ENCODE measurements at regions not wholly inside any gene's neighbourhood (a gene's known extent, or its start where the extent isn't known, plus 50 kb on each side); places are given as distances from the start of the nearest gene placed in this dataset.

DNA sequence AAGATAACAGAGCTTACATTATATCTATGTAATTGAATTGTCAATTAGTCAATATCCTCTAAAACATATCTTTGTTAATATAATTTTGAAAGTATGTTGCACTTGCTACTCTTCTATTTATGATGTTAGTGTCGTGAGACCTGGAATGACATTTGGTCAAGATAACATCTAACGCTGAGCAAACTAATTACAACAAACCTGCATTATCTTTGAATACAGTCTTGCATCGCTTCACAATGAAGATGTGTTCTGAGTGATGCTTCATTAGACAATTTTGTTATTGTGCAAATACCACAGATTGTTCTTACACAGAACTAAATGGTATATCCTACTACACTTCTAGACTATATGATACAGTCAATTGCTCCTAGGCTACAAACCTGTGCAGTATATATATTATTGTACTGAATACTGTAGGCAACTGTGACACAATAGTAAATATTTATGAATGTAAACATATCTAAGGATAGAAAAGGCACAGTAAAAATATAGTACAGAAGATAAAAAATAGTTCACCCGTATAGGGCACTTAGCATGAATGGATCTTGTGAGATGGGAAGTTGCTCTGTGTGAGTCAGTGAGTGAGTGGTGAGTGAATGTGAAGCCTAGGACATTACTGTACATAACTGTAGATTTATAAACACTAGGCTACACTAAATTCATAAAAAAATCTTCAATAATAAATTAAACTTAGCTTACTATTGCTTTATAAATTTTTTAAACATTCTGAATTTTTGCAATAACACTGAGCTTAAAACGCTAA is 1773.8 kb downstream of the PCDH9 start:
- DNase-seq, result no peak
- no peak for TF ChIP-seq POLR2A (IDR thresholded peaks at IDR 0.05; ENCODE audit: low read length)
- TF ChIP-seq GATA1 (IDR thresholded peaks at IDR 0.05; ENCODE audit: low read depth, low read length), result no peak

DNA sequence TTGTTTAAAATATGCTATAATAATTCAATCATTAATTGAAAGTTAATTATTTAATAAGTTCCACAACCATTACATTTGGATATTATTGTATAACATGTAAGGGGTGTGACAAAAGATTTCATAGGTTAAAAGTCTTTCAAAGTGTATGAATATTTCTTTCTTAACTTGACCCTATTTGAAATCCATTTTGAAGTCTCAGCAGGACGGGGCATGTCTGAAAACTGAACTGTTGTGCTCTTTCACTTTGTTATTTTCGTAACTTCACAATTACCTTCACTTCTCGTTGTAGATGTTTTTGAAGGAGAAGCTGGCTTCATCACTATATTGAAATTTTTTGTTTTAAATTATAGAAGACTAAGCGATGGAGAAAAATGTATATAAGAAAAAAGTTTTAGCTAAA is 1775.7 kb downstream of the PCDH9 start:
- no peak for DNase-seq
- TF ChIP-seq GATA1 (IDR thresholded peaks at IDR 0.05; ENCODE audit: low read depth, low read length) (no peak), POLR2A (IDR thresholded peaks at IDR 0.05; ENCODE audit: low read length) (no peak)

DNA sequence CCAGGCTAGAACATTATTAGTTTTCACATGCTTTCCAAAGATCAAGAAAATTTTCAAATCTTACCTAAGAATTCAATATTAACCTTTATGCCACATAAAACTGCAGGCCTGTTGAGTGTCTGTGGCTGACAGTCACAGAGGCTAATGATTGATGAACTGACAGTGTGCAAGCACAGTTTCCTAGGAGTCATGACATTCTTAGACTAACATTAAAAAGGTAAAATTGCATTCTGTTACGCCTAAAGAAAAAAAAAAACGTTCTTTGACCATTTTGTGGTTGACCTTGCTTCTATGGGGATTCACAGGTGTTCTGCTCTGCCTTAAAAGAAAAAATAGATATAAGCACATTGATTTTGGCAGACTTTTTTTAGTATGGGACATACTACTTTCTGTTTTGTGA is 1776.2 kb downstream of the PCDH9 start:
- TF ChIP-seq POLR2A (IDR thresholded peaks at IDR 0.05; ENCODE audit: low read length) (no peak), GATA1 (IDR thresholded peaks at IDR 0.05; ENCODE audit: low read depth, low read length) (no peak)
- no peak for DNase-seq

DNA sequence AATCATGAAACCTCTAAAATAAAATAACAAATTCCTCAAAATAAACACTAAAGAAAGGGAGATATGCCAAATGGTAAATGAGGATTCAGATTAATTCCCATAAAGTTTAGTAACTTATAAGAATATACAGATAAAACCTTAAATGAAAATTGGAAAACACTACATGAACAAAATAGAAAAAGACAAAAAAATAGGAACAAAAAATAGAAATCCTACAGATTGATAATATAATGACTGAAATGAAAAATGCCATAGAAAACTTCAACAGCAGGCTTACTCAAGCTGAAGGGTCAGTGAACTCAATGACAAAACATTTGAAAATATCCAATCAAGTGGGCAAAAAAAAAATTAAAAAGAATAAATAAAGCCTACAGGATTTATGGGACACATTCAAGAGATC is 1784.8 kb downstream of the PCDH9 start:
- no peak for TF ChIP-seq GATA1 (IDR thresholded peaks at IDR 0.05; ENCODE audit: low read depth, low read length)
- TF ChIP-seq POLR2A (IDR thresholded peaks at IDR 0.05; ENCODE audit: low read length), result no peak
- no peak for DNase-seq

DNA sequence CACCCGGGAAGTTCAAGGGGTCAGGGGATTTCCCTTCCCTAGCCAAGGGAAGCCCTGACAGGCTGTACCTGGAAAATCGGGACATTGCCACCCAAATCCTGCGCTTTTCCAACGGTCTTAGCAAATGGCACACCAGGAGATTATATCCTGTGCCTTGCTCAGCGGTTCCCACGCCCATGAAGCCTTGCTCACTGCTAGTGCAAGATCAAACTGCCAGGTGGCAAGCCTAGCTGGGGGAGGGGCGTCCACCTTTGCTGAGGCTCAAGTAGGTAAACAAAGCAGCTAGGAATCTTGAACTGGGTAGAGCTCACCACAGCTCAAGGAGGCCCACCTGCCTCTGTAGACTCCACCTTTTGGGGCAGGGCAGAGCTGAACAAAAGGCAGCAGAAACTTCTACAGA is 1794.5 kb downstream of the PCDH9 start:
- no peak for DNase-seq
- TF ChIP-seq GATA1 (IDR thresholded peaks at IDR 0.05; ENCODE audit: low read depth, low read length) (no peak), POLR2A (IDR thresholded peaks at IDR 0.05; ENCODE audit: low read length) (no peak)

DNA sequence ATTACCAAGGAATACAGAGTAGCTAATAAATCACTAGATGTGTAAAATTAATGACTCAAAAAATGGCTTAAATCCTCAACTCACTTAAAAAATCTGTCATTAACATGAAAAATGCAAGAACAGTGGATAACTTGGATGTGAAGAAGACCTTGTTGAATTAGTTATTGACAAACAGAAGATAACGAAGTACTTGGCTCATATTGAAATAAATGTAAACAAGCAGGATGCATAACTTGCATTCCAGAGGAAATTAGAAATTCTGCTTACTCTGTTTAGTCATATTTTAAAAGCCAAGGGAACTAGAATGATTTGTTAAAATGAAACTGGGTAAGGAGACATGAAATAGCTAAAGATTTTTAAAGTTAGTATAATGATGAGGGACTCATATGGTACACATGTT is 1812.2 kb downstream of the PCDH9 start:
- no peak for DNase-seq
- TF ChIP-seq POLR2A (IDR thresholded peaks at IDR 0.05; ENCODE audit: low read length) (no peak), GATA1 (IDR thresholded peaks at IDR 0.05; ENCODE audit: low read depth, low read length) (no peak)

DNA sequence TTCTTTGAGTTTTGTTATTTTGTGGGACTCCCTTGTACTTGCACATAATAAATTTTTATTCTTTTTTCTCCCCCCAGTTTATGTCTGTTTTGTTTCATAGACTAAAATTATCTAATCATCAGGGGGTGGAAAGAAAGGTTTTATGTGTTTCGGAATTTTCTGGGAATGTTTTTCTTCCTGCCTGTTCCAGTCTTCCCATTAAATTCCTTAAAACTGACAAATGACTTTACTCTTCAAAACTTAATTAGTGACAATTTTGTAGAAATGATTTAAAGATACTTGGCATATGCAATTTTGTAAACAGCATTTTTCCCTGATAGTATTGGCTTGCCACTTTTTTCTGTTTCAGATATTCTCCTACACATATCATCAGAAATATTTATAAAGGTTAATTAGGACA is 1813.4 kb downstream of the PCDH9 start:
- no peak for DNase-seq
- TF ChIP-seq POLR2A (IDR thresholded peaks at IDR 0.05; ENCODE audit: low read length), result no peak

DNA sequence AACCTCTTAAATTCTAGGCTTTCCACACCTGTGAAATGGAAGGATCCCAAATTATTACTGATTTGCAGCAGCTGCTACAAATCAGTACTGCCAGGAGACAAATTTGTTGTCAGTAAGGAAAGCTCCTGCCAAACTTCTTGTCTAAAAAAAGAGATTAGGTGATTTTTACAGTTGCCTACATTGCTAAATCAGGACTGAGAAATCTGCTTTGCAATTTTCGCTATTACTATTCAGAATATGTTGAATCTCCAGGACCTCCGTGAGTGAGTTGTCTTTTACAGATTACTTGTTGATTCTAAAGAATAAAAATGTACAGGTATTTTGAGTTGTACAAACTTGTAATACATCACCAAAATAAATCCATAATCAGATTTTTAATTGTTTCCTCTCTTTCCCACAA is 1815.9 kb downstream of the PCDH9 start:
- TF ChIP-seq GATA1 (IDR thresholded peaks at IDR 0.05; ENCODE audit: low read depth, low read length), result no peak
- TF ChIP-seq POLR2A (IDR thresholded peaks at IDR 0.05; ENCODE audit: low read length), result no peak
- DNase-seq, result no peak

DNA sequence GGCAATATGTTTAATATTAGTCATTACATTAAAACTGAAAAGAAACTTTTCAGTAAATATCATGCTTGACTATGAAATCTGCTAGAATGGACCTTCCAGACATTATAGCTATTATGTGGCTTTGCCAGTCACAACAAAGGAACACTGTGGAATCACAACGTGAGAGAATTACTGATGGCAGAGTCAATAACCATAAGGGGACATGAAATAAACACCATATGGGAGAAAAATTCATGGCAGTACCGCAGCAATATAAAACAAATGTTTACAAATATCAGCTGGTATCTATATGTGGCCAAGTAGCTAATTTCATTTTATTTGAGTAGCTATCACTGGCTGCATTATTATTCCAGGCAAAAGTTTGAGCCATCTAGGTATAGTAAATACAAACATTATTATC is 1818.6 kb downstream of the PCDH9 start:
- no peak for TF ChIP-seq GATA1 (IDR thresholded peaks at IDR 0.05; ENCODE audit: low read depth, low read length)
- TF ChIP-seq POLR2A (IDR thresholded peaks at IDR 0.05; ENCODE audit: low read length), result no peak
- DNase-seq, result no peak

DNA sequence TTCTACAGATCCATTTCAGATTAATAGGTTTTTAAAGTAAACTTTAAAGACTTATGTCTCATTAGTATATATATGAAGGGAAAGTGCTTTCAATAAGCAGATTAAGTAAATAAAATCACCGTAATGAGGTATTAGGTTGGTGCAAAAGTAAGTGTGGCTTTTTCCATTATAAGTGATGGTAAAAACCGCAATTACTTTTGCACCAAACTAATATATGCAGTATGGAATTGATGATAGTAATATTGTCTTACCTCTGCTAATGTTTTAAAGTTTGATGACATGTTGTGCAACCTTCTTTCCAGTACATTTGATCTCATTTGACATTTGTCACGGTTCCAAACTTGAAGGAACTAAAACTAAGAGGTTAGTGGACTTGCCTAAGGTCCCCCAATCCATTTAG is 1819.3 kb downstream of the PCDH9 start:
- TF ChIP-seq POLR2A (IDR thresholded peaks at IDR 0.05; ENCODE audit: low read length), result no peak
- TF ChIP-seq GATA1 (IDR thresholded peaks at IDR 0.05; ENCODE audit: low read depth, low read length), result no peak
- no peak for DNase-seq

DNA sequence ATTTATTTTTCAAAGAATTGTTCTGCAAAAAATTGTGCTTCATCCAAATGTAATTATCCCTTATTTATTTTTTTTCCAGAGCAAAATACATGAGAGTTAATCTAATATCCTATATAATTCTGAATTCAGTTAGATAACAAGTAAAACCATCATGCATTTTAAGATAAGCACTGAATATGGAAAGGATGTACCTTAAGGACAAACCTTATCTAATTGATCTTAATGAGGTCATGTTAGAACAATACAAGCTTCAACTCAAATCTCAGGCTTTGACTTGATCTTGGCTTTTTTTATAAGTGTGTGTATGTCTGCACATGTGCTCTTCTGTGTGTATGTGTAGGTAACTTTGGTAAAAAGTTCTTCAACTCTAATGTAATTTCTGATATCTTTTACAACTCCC is 1828.8 kb downstream of the PCDH9 start:
- TF ChIP-seq POLR2A (IDR thresholded peaks at IDR 0.05; ENCODE audit: low read length), result no peak

DNA sequence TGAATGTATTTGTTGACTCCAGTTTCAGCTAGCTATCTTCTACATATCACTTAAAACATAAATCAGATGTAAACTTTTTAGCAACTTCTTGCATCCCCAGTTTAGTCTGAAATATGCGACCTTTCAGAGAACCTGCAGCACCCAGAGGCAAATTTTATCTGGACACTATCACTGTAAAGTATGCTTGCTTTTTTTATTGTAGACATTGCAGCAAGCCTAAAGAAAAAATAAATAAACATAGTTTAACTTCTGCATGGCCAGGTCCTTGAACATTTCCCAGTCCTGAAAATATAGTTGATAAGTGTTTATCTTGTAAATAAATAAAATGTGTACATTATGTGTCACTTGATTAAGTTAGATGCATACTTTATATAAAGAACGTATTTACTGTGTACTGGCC is 1829.4 kb downstream of the PCDH9 start:
- DNase-seq, result no peak

More for the DNA sequence above, 1828.8 kb downstream of the PCDH9 start:
- no peak for DNase-seq

DNA sequence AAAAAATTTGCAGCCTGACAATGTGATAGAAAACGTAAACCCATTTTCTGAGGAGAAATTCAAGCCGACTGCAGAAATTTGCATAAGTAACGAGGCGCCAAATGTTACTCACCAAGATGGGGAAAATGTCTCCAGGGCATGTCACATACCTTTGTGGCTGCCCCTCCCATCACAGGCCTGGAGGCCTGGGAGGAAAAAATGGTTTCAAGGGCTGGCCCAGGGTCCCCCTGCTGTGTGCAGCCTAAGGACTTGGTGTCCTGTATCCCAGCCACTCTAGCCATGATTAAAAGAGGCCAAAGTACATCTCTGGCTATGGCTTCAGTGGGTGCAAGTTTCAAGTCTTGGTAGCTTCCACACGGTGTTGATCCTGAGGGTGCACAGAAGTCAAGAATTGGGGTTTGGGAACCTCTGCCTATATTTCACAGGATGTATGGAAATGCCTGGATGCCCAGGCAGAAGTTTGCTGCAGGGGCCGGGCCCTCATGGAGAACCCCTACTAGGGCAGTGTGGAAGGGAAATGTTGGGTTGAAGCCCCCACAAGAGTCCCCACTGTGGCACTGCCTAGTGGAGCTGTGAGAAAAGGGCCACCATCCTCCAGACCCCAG is 1842.3 kb downstream of the PCDH9 start:
- TF ChIP-seq POLR2A (IDR thresholded peaks at IDR 0.05; ENCODE audit: low read length) (no peak), GATA1 (IDR thresholded peaks at IDR 0.05; ENCODE audit: low read depth, low read length) (no peak)
- DNase-seq, result no peak

More for the DNA sequence above, 1829.4 kb downstream of the PCDH9 start:
- TF ChIP-seq GATA1 (IDR thresholded peaks at IDR 0.05; ENCODE audit: low read depth, low read length), result no peak
- no peak for TF ChIP-seq POLR2A (IDR thresholded peaks at IDR 0.05; ENCODE audit: low read length)

DNA sequence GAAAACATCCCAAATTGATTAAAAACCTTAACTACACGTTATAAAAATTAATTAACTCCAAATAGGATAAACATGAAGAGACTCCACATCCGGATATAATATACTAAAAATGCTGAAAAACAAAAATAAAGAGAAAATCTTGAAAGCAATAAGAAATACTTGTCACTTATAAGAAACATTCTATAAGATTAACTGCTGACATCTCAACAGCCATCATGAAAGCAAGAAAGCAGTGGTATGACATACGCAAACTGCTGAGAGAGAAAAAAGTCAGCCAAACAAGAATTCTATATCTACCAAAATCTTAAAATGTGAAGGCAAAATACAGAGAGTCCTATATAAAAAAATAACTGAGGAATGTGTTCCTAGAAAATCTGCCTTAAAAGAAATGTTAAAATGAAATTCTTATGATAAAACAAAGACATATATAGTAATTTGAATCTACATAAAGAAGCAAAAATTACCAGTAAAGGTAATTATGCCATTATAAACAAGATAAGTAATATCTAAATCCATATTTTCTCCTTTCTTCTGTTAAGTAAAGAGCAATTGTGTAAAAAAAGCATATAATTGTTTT is 1851.1 kb downstream of the PCDH9 start:
- TF ChIP-seq GATA1 (IDR thresholded peaks at IDR 0.05; ENCODE audit: low read depth, low read length), result no peak
- no peak for TF ChIP-seq POLR2A (IDR thresholded peaks at IDR 0.05; ENCODE audit: low read length)
- peak; percentile 2 for DNase-seq

DNA sequence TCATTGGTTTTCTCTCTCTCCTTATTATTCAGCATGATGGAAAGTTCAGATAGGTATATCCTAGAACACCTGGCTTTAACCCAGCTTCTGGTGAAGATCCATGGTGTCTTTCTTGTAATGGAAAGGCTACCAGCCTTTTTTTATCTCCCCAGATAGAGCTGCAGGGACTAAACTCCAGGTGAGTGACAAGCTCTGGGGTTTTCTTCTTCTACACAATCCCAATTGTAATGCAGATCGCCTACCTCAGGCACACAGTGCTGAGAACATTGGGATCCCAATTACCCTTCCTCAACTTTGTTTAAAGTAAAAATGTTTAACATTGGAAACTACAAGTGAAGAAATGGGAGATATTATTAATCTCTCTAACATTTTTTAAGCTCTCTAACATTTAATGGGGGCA is 1851.7 kb downstream of the PCDH9 start:
- DNase-seq, result no peak
- TF ChIP-seq POLR2A (IDR thresholded peaks at IDR 0.05; ENCODE audit: low read length) (no peak), GATA1 (IDR thresholded peaks at IDR 0.05; ENCODE audit: low read depth, low read length) (no peak)
